AG10803 (cell line): ENCODE measurements at regions not wholly inside any gene's neighbourhood (a gene's known extent, or its start where the extent isn't known, plus 50 kb on each side); places are given as distances from the start of the nearest gene placed in this dataset.

Experiments
- DNase-seq: peaks from one replicate; pipeline ENCODE4 v3.0.0; 2010; ENCODE audit warnings: low read depth
- H3K4me3 ChIP-seq: 2 replicates; pipeline ENCODE4 v1.5.1; 2011; ENCODE audit warnings: mild to moderate bottlenecking, low read length, control low read depth
- CTCF ChIP-seq: conservative IDR thresholded peaks from 2 replicates; pipeline ENCODE4 v1.5.1; 2011; ENCODE audit warnings: mild to moderate bottlenecking, low read length, control low read depth, inconsistent platforms

GRCh38 chr4:11535333-11535732, 106.6 kb upstream of the HS3ST1 start:
- H3K4me3 ChIP-seq = no peak overlapping the region
- TF ChIP-seq CTCF = no peak
- no peak for DNase-seq

GRCh38 chr4:11534623-11535302, 106.1 kb upstream of the HS3ST1 start:
- TF ChIP-seq CTCF = no peak
- DNase-seq = no peak
- H3K4me3 ChIP-seq = no peak overlapping the region

- TF ChIP-seq CTCF = no peak
- no peak for DNase-seq
- H3K4me3 ChIP-seq = no peak overlapping the region
Measured at GRCh38 chr4:11532138-11532537, 103.4 kb upstream of the HS3ST1 start.

- DNase-seq = no peak
- TF ChIP-seq CTCF = no peak
- no peak overlapping the region for H3K4me3 ChIP-seq
Measured at GRCh38 chr4:11529625-11530201, 101.0 kb upstream of the HS3ST1 start.

GRCh38 chr4:11525085-11525484, 96.4 kb upstream of the HS3ST1 start:
- no peak overlapping the region for H3K4me3 ChIP-seq
- TF ChIP-seq CTCF = no peak
- DNase-seq = no peak

GRCh38 chr4:11518754-11519153, 90.1 kb upstream of the HS3ST1 start:
- no peak overlapping the region for H3K4me3 ChIP-seq
- TF ChIP-seq CTCF = no peak
- DNase-seq = no peak

GRCh38 chr4:11514779-11515419, 86.2 kb upstream of the HS3ST1 start:
- no peak overlapping the region for H3K4me3 ChIP-seq
- DNase-seq = no peak
- no peak for TF ChIP-seq CTCF
